Neural cell (in vitro differentiated cells): ENCODE measurements at regions not wholly inside any gene's neighbourhood (a gene's known extent, or its start where the extent isn't known, plus 50 kb on each side); places are given as distances from the start of the nearest gene placed in this dataset.

Source experiments
- H2AFZ ChIP-seq: fragments of 200-600, 300-800 bp; sonication (generic), shearing (Covaris generic); 2 replicates; pipeline ENCODE4 v1.6.0; 2014; ENCODE audit warnings: low read depth, mild to moderate bottlenecking, antibody characterized with exemption, low read length, moderate library complexity
- H3F3A ChIP-seq: fragments of 200-600 bp; shearing (Covaris generic); 2 replicates; pipeline ENCODE4 v1.6.1; 2016; ENCODE audit warnings: mild to moderate bottlenecking, moderate library complexity, mixed read lengths, antibody characterized with exemption, low read length; ENCODE audit not compliant: insufficient read depth, poor library complexity, severe bottlenecking
- H3K27ac ChIP-seq: fragments of 200-600, 300-800 bp; sonication (generic), shearing (Covaris generic); 2 replicates; pipeline ENCODE4 v1.5.1; 2014; ENCODE audit warnings: mild to moderate bottlenecking, low read length, moderate library complexity
- H3K27me3 ChIP-seq: fragments of 300-800, 200-600 bp; sonication (generic), shearing (Covaris generic); 2 replicates; pipeline ENCODE4 v1.6.0; 2014; ENCODE audit warnings: mild to moderate bottlenecking, low read depth, low read length, moderate library complexity; ENCODE audit not compliant: insufficient read depth
- H3K36me3 ChIP-seq: fragments of 300-800, 200-600 bp; sonication (generic), shearing (Covaris generic); 2 replicates; pipeline ENCODE4 v1.5.1; 2014; ENCODE audit warnings: mild to moderate bottlenecking, antibody characterized with exemption, low read length, moderate library complexity; ENCODE audit not compliant: insufficient read depth
- H3K4me2 ChIP-seq: fragments of 300-800, 200-600 bp; sonication (generic), shearing (Covaris generic); 2 replicates; pipeline ENCODE4 v1.6.0; 2014; ENCODE audit warnings: mild to moderate bottlenecking, low read length
- H3K4me3 ChIP-seq: fragments of 300-800, 200-600 bp; sonication (generic), shearing (Covaris generic); 2 replicates; pipeline ENCODE4 v1.5.1; 2014; ENCODE audit warnings: mild to moderate bottlenecking, low read length, moderate library complexity
- H3K79me2 ChIP-seq: fragments of 200-600 bp; shearing (Covaris generic); replicated peaks from 2 replicates; pipeline ENCODE4 v1.6.0; 2014; ENCODE audit warnings: mild to moderate bottlenecking, low read length, moderate library complexity; ENCODE audit not compliant: insufficient read depth
- H3K9ac ChIP-seq: fragments of 300-800, 200-600 bp; sonication (generic), shearing (Covaris generic); 2 replicates; pipeline ENCODE4 v1.6.1; 2016; ENCODE audit warnings: mild to moderate bottlenecking, low read length, mixed read lengths
- H3K9me2 ChIP-seq: fragments of 200-600 bp; shearing (Covaris generic); 2 replicates; pipeline ENCODE4 v1.6.1; 2016; ENCODE audit warnings: mild to moderate bottlenecking, low read length, mixed read lengths; ENCODE audit not compliant: insufficient read depth
- H3K9me3 ChIP-seq: fragments of 200-600, 300-800 bp; sonication (generic), shearing (Covaris generic); 2 replicates; pipeline ENCODE4 v1.6.1; 2016; ENCODE audit warnings: mild to moderate bottlenecking, mixed run types, low read length, moderate library complexity, mixed read lengths
- H4K20me1 ChIP-seq: fragments of 200-600 bp; shearing (Covaris generic); 2 replicates; pipeline ENCODE4 v1.6.1; 2016; ENCODE audit warnings: mild to moderate bottlenecking, mixed run types; ENCODE audit not compliant: insufficient read depth
- EP300 ChIP-seq: fragments of 450-650 bp; conservative IDR thresholded peaks from 2 replicates; pipeline ENCODE4 v1.6.1; 2014; ENCODE audit warnings: antibody characterized with exemption, mild to moderate bottlenecking, moderate library complexity; ENCODE audit not compliant: poor library complexity, severe bottlenecking
- EZH2 ChIP-seq: fragments of 200-600, 300-800 bp; shearing (Covaris generic), sonication (generic); IDR thresholded peaks from 2 replicates; pipeline ENCODE4 v1.6.1; 2014; ENCODE audit warnings: antibody characterized with exemption, low read length, borderline replicate concordance, mild to moderate bottlenecking; ENCODE audit not compliant: insufficient read depth, poor library complexity, severe bottlenecking
- MXI1 ChIP-seq: fragments of 450-650 bp; conservative IDR thresholded peaks from 2 replicates; pipeline ENCODE4 v1.6.1; 2014; ENCODE audit warnings: antibody characterized with exemption, mild to moderate bottlenecking; ENCODE audit not compliant: poor library complexity, severe bottlenecking
- POLR2AphosphoS5 ChIP-seq: IDR thresholded peaks from 2 replicates; pipeline ENCODE4 v1.6.1; 2012
- RAD21 ChIP-seq: fragments of 450-650 bp; conservative IDR thresholded peaks from 2 replicates; pipeline ENCODE4 v1.6.1; 2014; ENCODE audit warnings: antibody characterized with exemption, mild to moderate bottlenecking, moderate library complexity
- SMC3 ChIP-seq: fragments of 450-650 bp; conservative IDR thresholded peaks from 2 replicates; pipeline ENCODE4 v1.6.1; 2014; ENCODE audit warnings: antibody characterized with exemption, mild to moderate bottlenecking, moderate library complexity; ENCODE audit not compliant: poor library complexity
- TAF1 ChIP-seq: IDR thresholded peaks from 2 replicates; pipeline ENCODE4 v1.6.1; 2012; ENCODE audit warnings: low read depth
- TF ChIP-seq, protein P1 (sequence below): IDR thresholded peaks from 2 replicates; pipeline ENCODE4 v1.6.1; 2012; ENCODE audit warnings: borderline replicate concordance
- TF ChIP-seq, protein P2 (sequence below): fragments of 450-650 bp; IDR thresholded peaks from 2 replicates; pipeline ENCODE4 v1.5.1; 2014; ENCODE audit warnings: antibody characterized with exemption, mild to moderate bottlenecking, moderate library complexity; ENCODE audit not compliant: poor library complexity, severe bottlenecking

DNA sequence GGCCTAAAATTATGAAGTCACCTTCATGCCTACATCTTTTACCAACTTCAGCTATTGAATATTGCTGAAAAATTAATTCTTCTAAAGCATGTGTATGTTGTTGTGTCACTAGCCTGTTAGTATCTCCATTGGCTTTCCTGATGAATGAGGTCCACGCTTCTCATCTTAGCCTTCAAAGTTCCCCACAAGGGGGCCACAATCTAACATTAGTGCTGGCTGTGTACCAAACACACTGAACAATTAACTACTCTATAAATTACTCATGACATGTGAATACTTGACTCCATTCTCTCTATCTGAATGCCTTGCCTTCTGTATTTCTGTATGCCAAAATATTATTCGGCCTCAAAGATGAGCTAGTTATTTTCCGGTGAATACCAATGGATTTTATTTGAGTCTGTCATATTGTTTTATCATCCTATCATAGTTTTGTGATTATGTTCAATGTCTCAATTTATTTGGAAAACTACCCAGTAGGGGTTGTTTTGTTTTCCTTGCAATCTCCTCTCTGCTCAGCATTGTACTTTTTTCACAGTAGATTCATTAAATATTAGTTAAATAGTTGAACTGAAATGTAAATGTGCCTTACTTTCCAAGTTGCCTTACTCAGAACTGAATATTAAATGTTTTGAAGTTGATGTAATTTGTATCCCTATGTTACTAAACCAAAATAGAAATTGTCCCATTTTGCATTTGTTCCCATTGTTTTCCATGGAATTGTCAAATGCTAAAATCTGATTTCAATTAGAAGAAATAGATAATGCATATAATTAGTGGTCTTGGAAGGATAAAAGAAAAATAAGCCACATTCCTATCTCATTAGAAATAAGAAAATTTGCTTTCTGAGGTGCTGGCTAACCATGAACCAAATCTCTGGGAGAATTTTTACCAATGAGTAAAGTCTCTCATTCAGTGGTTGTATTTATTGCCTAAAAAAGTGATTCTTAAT lies 208.4 kb upstream of the COL3A1 start:
- Histone ChIP-seq H3K79me2 (no peaks in the 10 kb centered on the region), H3F3A (no peaks in the 10 kb centered on the region), H3K4me2 (no peak overlapping the region), H4K20me1 (no peaks in the 10 kb centered on the region), H3K4me3 (no peak overlapping the region), H2AFZ (no peak overlapping the region), H3K27me3 (no peaks in the 10 kb centered on the region), H3K27ac (no peak overlapping the region), H3K9me2 (no peaks in the 10 kb centered on the region), H3K36me3 (no peaks in the 10 kb centered on the region), H3K9ac (no peak overlapping the region), H3K9me3 (no peaks in the 10 kb centered on the region)
- TF ChIP-seq RAD21 (no peak), EP300 (no peak), TAF1 (no peak), POLR2AphosphoS5 (no peak), EZH2 (no peak)
- TF ChIP-seq, protein P1, sequence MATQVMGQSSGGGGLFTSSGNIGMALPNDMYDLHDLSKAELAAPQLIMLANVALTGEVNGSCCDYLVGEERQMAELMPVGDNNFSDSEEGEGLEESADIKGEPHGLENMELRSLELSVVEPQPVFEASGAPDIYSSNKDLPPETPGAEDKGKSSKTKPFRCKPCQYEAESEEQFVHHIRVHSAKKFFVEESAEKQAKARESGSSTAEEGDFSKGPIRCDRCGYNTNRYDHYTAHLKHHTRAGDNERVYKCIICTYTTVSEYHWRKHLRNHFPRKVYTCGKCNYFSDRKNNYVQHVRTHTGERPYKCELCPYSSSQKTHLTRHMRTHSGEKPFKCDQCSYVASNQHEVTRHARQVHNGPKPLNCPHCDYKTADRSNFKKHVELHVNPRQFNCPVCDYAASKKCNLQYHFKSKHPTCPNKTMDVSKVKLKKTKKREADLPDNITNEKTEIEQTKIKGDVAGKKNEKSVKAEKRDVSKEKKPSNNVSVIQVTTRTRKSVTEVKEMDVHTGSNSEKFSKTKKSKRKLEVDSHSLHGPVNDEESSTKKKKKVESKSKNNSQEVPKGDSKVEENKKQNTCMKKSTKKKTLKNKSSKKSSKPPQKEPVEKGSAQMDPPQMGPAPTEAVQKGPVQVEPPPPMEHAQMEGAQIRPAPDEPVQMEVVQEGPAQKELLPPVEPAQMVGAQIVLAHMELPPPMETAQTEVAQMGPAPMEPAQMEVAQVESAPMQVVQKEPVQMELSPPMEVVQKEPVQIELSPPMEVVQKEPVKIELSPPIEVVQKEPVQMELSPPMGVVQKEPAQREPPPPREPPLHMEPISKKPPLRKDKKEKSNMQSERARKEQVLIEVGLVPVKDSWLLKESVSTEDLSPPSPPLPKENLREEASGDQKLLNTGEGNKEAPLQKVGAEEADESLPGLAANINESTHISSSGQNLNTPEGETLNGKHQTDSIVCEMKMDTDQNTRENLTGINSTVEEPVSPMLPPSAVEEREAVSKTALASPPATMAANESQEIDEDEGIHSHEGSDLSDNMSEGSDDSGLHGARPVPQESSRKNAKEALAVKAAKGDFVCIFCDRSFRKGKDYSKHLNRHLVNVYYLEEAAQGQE = no peak
- TF ChIP-seq, protein P2, sequence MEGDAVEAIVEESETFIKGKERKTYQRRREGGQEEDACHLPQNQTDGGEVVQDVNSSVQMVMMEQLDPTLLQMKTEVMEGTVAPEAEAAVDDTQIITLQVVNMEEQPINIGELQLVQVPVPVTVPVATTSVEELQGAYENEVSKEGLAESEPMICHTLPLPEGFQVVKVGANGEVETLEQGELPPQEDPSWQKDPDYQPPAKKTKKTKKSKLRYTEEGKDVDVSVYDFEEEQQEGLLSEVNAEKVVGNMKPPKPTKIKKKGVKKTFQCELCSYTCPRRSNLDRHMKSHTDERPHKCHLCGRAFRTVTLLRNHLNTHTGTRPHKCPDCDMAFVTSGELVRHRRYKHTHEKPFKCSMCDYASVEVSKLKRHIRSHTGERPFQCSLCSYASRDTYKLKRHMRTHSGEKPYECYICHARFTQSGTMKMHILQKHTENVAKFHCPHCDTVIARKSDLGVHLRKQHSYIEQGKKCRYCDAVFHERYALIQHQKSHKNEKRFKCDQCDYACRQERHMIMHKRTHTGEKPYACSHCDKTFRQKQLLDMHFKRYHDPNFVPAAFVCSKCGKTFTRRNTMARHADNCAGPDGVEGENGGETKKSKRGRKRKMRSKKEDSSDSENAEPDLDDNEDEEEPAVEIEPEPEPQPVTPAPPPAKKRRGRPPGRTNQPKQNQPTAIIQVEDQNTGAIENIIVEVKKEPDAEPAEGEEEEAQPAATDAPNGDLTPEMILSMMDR = no peak

DNA sequence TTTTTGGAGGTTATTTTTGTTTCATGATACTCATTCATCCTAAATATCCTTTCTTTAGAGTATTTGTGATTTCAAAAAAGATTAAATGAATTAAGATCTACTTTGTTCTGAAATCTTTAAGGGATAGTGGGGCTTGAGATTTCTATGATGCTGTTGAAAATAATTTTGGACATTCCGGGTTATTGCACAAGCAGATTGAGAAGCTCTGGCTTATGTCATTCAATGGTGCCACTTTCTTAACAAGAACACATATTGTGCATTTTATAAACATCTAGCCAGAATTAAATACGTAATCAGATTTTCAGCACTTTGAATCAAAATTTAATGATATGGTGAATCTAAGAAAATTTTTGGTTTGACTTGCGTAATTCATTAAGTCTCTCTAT lies 207.7 kb upstream of the COL3A1 start:
- H3K27me3 ChIP-seq = no peaks in the 10 kb centered on the region
- no peak overlapping the region for H3K9ac ChIP-seq
- H3K36me3 ChIP-seq = no peaks in the 10 kb centered on the region
- H2AFZ ChIP-seq = no peak overlapping the region
- H3K27ac ChIP-seq = no peak overlapping the region
- H3K4me3 ChIP-seq = no peak overlapping the region
- no peak overlapping the region for H3K4me2 ChIP-seq
- H3K9me3 ChIP-seq = no peaks in the 10 kb centered on the region
- no peaks in the 10 kb centered on the region for H4K20me1 ChIP-seq
- H3K9me2 ChIP-seq = no peaks in the 10 kb centered on the region
- TF ChIP-seq MXI1 (no peak), POLR2AphosphoS5 (no peak), EP300 (no peak), TAF1 (no peak), EZH2 (no peak), RAD21 (no peak), SMC3 (no peak)
- TF ChIP-seq, protein P1 = no peak
- TF ChIP-seq, protein P2 = no peak
- H3F3A ChIP-seq = no peaks in the 10 kb centered on the region
- no peaks in the 10 kb centered on the region for H3K79me2 ChIP-seq
